ENCODE measurements at regions not wholly inside any gene's neighbourhood (a gene's known extent, or its start where the extent isn't known, plus 50 kb on each side); places are given as distances from the start of the nearest gene placed in this dataset.

- WGBS, 2 experiments (ENCODE audit: insufficient coverage in 1 of 2, insufficient read length in 1 of 2), result 100% methylated on average over 2 of the region's 2 CpGs
- no peaks in the 10 kb centered on the region for H3K36me3 ChIP-seq (ENCODE audit: control insufficient read depth, insufficient read depth, low read length)
- peaks cover 16% of the 10 kb centered on the region for H3K4me1 Mint-ChIP-seq
- H3K36me3 Mint-ChIP-seq (ENCODE audit: low read depth), result no peaks in the 10 kb centered on the region
- H3K27ac Mint-ChIP-seq, result no peak overlapping the region
- H3K9ac ChIP-seq (ENCODE audit: extremely low read depth, low read length, poor library complexity, severe bottlenecking), result no peak overlapping the region
- no peaks in the 10 kb centered on the region for H3K9me3 ChIP-seq (ENCODE audit: control insufficient read depth, low read length)
- H3K27me3 ChIP-seq (ENCODE audit: control insufficient read depth, insufficient read depth, low read length, poor library complexity, severe bottlenecking), result no peaks in the 10 kb centered on the region
- TF ChIP-seq CTCF (conservative IDR thresholded peaks at IDR 0.05), result no peak
- no peak overlapping the region for H3K4me3 ChIP-seq (ENCODE audit: low read length)
- peaks cover 20% of the 10 kb centered on the region for H3K4me1 ChIP-seq (ENCODE audit: control insufficient read depth, insufficient read depth, low read length)
- no peak overlapping the region for H3K27ac ChIP-seq (ENCODE audit: low read depth, low read length)
- H3K27me3 Mint-ChIP-seq (ENCODE audit: insufficient read depth), result no peaks in the 10 kb centered on the region
- no peak overlapping the region for H3K4me3 Mint-ChIP-seq
- no peak for DNase-seq
- no peaks in the 10 kb centered on the region for H3K9me3 Mint-ChIP-seq
Measured at GRCh38 chr5:58184910-58185309, 275.0 kb downstream of the PLK2 start.

- peaks cover 13% of the 10 kb centered on the region for H3K4me1 ChIP-seq (ENCODE audit: control insufficient read depth, insufficient read depth, low read length)
- no peak overlapping the region for H3K27ac ChIP-seq (ENCODE audit: low read depth, low read length)
- no peak overlapping the region for H3K4me3 ChIP-seq (ENCODE audit: low read length)
- no peak overlapping the region for H3K4me3 Mint-ChIP-seq
- H3K36me3 Mint-ChIP-seq (ENCODE audit: low read depth), result no peaks in the 10 kb centered on the region
- WGBS, 2 experiments (ENCODE audit: insufficient coverage in 1 of 2, insufficient read length in 1 of 2), result 96 to 100% methylated on average over 2 of the region's 2 CpGs
- no peak overlapping the region for H3K9ac ChIP-seq (ENCODE audit: extremely low read depth, low read length, poor library complexity, severe bottlenecking)
- no peaks in the 10 kb centered on the region for H3K27me3 Mint-ChIP-seq (ENCODE audit: insufficient read depth)
- H3K27ac Mint-ChIP-seq, result no peak overlapping the region
- TF ChIP-seq CTCF (conservative IDR thresholded peaks at IDR 0.05), result no peak
- H3K4me1 Mint-ChIP-seq, result peaks cover 14% of the 10 kb centered on the region
- no peaks in the 10 kb centered on the region for H3K9me3 ChIP-seq (ENCODE audit: control insufficient read depth, low read length)
- no peaks in the 10 kb centered on the region for H3K36me3 ChIP-seq (ENCODE audit: control insufficient read depth, insufficient read depth, low read length)
- no peak for DNase-seq
- no peaks in the 10 kb centered on the region for H3K27me3 ChIP-seq (ENCODE audit: control insufficient read depth, insufficient read depth, low read length, poor library complexity, severe bottlenecking)
- H3K9me3 Mint-ChIP-seq, result no peaks in the 10 kb centered on the region
Measured at GRCh38 chr5:58183786-58184085, 276.1 kb downstream of the PLK2 start.

- 86 to 87% methylated on average over 6 of the region's 6 CpGs for WGBS, 2 experiments (ENCODE audit: insufficient coverage in 1 of 2, insufficient read length in 1 of 2)
- Histone ChIP-seq H3K27me3 (ENCODE audit: control insufficient read depth, insufficient read depth, low read length, poor library complexity, severe bottlenecking) (no peaks in the 10 kb centered on the region), H3K4me1 (ENCODE audit: control insufficient read depth, insufficient read depth, low read length) (peaks cover 11% of the 10 kb centered on the region), H3K36me3 (ENCODE audit: control insufficient read depth, insufficient read depth, low read length) (no peaks in the 10 kb centered on the region), H3K4me3 (ENCODE audit: low read length) (no peak overlapping the region), H3K27ac (ENCODE audit: low read depth, low read length) (no peak overlapping the region), H3K9me3 (ENCODE audit: control insufficient read depth, low read length) (no peaks in the 10 kb centered on the region), H3K9ac (ENCODE audit: extremely low read depth, low read length, poor library complexity, severe bottlenecking) (no peak overlapping the region)
- no peak for TF ChIP-seq CTCF (conservative IDR thresholded peaks at IDR 0.05)
- Mint-ChIP-seq H3K4me1 (peaks cover 12% of the 10 kb centered on the region), H3K27ac (no peak overlapping the region), H3K9me3 (no peaks in the 10 kb centered on the region), H3K4me3 (no peak overlapping the region), H3K27me3 (ENCODE audit: insufficient read depth) (no peaks in the 10 kb centered on the region), H3K36me3 (ENCODE audit: low read depth) (no peaks in the 10 kb centered on the region)
- DNase-seq, result no peak
Measured at GRCh38 chr5:58183078-58183785, 276.7 kb downstream of the PLK2 start.

All from endodermal cell (in vitro differentiated cells).